ENCODE measurements at regions not wholly inside any gene's neighbourhood (a gene's known extent, or its start where the extent isn't known, plus 50 kb on each side); places are given as distances from the start of the nearest gene placed in this dataset.
"Not testable (repeated sequence)": the region's sequence is repeated elsewhere in the genome, so short reads cannot be mapped to it uniquely, and the experiment has no call there.

DNA sequence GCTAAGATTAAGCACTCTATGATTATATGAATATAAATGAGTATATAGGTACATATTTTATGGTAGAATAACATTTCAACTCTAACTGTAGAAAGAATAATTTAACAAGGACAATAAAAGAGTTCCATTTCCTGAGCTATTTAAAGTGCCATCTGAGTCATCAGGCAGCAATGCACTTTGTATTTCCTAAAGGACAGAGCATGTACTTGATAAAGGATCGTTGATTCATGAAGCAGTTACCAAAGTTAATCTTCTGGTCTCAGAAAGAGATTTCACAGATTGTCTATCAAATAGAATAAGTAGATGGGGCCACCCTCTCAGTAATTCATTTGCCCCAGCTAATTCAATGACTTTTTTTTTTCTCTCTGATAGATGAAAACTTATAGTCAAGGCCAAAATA is 747.8 kb downstream of the CDH18 start:
- no peak for DNase-seq (ENCODE audit: low read depth)

DNA sequence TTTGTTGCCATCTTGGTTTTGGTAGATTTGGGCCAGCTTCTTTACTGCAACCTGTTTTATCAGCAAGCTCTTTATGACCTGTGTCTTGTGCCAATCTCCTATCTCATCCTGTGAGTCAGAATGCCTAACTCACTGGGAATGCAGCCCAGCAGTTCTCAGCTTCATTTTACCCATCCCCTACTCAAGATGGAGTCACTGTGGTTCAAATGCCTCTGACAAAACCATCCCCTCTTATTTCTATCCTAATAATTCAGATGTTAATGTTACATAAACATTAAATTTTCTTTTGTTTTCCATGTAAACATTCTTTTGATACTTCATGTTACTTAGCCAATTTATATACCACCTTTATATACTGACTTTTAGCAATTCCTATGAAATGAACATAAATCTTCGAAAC is 746.3 kb downstream of the CDH18 start:
- DNase-seq (ENCODE audit: low read depth), result no peak

GRCh38 chr5:19246191-19246590 is 741.8 kb downstream of the CDH18 start:
- DNase-seq (ENCODE audit: low read depth), result not testable (repeated sequence)

- no peak for DNase-seq (ENCODE audit: low read depth)
These were observed 740.7 kb downstream of the CDH18 start for GRCh38 chr5:19247302-19247701.

GRCh38 chr5:19256036-19256435 is 732.0 kb downstream of the CDH18 start:
- no peak for DNase-seq (ENCODE audit: low read depth)

DNA sequence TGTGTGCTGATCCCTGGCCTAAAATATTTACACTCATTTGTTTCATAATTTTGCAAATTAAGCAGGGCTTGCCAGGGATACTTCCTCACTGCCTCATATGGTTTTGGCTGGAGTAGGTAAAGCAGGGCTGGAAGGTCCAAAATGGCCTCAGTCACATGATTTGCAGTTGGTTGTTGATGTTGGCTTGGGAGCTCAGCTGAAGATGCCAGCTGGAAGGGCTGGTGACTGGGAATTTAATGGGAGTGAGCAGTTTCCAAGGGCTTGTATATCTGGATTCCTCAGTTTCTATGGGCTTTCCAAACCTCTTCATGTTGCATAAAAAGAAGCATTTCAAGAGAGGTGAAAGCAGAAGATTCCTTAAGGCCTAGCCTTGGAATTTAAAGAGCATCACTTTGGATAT is 729.3 kb downstream of the CDH18 start:
- no peak for DNase-seq (ENCODE audit: low read depth)

GRCh38 chr5:19261879-19262278 is 726.1 kb downstream of the CDH18 start:
- DNase-seq (ENCODE audit: low read depth), result no peak

- no peak for DNase-seq (ENCODE audit: low read depth)
These were observed 723.2 kb downstream of the CDH18 start for GRCh38 chr5:19264821-19265220.

- DNase-seq (ENCODE audit: low read depth), result no peak
These were observed 721.2 kb downstream of the CDH18 start for GRCh38 chr5:19266791-19267190.

DNA sequence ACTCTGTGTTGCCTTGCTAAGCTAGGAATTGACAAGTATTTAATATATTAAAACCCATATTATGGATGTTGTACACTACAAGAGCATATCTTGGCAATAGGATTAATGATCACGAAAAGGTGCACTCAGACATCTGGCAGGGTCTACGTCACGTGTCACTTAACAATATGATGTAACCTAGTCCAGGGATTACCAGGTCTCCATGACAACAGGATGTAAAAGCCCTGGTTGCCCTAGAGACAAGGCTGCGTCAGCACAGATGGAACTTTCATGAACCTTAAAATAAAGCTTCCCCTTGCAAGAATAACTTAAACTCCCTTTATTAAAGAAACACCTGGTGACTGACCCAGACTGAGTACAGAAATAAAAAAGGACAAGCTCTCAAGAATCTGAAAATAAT is 717.8 kb downstream of the CDH18 start:
- no peak for DNase-seq (ENCODE audit: low read depth)

GRCh38 chr5:19274578-19274977 is 713.4 kb downstream of the CDH18 start:
- DNase-seq (ENCODE audit: low read depth), result no peak

- DNase-seq (ENCODE audit: low read depth), result no peak
These were observed 702.7 kb downstream of the CDH18 start for GRCh38 chr5:19285286-19285685.

DNA sequence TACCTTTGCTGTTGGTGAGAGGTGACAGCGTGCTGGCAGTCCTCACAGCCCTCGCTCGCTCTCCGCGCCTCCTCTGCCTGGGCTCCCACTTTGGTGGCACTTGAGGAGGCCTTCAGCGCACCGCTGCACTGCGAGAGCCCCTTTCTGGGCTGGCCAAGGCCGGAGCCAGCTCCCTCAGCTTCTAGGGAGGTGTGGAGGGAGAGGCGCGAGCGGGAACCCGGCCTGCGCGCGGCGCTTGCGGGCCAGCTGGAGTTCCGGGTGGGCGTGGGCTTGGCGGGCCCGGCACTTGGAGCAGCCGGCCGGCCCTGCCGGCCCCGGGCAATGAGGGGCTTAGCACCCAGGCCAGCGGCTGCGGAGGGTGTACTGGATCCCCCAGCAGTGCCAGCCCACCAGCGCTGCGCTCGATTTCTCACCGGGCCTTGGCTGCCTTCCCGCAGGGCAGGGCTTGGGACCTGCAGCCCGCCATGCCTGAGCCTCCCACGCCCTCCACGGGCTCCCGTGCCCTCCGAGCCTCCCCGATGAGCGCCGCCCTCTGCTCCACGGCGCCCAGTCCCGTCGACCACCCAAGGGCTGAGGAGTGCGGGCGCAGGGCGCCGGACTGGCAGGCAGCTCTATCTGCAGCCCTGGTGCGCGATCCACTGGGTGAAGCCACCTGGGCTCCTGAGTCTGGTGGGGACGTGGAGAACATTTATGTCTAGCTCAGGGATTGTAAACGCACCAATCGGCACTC is 700.3 kb downstream of the CDH18 start:
- DNase-seq (ENCODE audit: low read depth), result not testable (repeated sequence)

- DNase-seq (ENCODE audit: low read depth), result not testable (repeated sequence)
These were observed 699.7 kb downstream of the CDH18 start for GRCh38 chr5:19288311-19288710.

DNA sequence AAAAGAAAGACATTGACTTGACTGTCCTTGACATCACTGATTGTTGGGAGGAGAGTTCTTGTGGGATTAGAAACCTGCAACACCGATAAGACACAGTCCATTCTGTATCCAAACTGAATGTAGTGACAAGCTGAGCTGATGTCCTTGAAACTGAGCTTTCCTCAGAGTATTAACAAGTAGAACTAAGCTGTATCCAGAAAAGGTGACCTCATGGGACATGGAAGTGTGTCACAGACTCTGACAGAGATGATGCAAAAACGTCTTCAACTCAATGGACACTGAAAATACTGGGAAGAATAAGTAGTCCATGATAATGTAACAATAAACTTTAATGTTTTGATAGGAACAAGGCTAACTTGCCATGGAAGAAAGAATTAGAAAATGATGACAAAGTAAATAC is 690.1 kb downstream of the CDH18 start:
- DNase-seq (ENCODE audit: low read depth), result no peak

DNA sequence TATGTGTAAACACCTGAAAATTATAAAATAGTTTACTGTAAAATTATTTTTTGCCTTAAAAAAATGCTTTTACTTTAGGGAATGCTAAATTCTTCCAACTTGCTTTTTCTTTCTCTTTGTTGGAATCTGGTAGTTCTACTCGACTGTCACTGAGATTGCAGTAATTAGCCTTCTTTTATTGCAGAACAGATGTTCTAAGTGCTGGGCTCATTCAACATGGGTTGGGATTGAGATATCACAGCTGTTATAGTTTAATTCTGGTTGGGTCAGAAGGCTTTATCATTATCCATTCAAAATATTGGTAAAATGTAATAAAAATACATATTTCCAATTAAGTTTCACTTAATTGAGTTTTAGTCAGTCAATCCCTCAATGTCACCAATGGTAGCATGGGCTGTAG is 686.7 kb downstream of the CDH18 start:
- DNase-seq (ENCODE audit: low read depth), result no peak

DNA sequence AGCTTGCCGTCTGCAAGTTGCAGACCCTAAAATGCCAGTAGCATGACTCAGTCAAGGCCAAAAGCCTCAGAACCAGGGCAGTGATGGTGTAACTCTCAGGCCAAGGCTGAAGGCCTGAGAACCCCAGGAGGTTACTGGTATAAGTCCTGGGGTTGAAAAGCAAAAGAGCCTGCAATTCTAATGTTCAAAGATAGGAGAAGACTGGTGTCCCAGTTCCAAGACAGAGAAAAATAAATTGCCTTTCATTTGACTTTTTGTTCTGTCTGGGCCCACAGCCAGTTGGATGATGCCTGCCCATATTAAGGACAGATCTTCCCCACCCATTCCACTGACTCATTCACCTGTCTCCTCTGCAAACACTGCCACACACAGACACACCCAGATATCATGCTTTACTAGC is 673.2 kb downstream of the CDH18 start:
- DNase-seq (ENCODE audit: low read depth), result no peak

DNA sequence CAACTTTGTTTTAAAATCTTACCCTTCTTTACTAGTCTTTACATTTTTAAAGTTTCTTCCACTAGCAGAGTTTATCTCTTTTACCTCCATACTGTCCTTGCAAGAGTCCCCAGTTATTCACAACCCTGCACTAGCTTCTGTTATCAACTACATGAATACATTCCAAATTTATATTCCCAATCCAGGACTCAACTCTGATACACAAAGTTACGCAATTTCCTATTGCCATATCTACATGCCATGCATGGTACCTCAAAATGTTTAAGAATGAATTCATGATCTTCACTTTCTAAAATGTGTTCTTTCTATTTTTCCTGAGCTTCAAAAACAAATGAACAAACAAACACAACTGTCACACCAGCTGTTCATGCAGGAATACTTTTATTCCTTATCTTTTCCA is 668.7 kb downstream of the CDH18 start:
- DNase-seq (ENCODE audit: low read depth), result no peak

GRCh38 chr5:19322716-19323485 is 665.1 kb downstream of the CDH18 start:
- DNase-seq (ENCODE audit: low read depth), result no peak

- DNase-seq (ENCODE audit: low read depth), result no peak
These were observed 653.7 kb downstream of the CDH18 start for GRCh38 chr5:19334278-19334677.

DNA sequence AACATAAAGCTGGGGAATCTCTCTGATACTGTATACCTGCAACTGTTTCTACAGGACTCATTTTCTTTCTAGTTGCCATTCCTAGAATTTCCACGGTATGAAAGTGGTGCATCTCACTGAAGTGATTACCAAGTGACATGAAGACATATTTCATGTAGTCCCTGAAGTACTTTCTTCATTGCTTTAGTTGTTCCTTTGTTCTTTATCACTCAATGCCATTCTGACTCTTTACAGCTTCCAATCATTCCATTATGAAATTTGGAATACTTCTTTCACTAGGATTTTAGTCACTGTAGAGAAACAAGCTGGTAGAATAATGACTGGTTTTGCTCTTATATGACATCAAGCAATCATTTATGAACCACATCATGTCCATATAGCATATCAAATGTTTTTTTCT is 645.1 kb downstream of the CDH18 start:
- DNase-seq (ENCODE audit: low read depth), result no peak

DNA sequence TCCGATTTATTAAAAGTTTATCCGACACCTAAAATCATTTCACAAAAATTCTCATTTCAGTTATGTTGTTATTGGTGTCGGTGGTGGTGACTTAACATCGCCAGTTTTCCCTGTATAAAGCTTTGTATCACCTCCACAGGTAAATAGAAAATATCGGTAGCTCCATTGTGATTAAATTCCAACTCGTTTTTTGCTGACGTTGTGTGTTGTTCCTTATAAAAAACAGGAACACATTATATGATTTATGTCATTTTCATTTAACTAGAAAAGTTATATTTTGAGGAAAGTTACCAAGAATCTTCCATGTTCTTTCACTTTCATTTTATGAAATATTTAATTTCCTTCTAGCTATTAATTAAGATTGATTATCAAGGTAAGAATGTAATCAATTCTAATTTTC is 635.9 kb downstream of the CDH18 start:
- DNase-seq (ENCODE audit: low read depth), result no peak

GRCh38 chr5:19369048-19369447 is 619.0 kb downstream of the CDH18 start:
- DNase-seq (ENCODE audit: low read depth), result no peak

DNA sequence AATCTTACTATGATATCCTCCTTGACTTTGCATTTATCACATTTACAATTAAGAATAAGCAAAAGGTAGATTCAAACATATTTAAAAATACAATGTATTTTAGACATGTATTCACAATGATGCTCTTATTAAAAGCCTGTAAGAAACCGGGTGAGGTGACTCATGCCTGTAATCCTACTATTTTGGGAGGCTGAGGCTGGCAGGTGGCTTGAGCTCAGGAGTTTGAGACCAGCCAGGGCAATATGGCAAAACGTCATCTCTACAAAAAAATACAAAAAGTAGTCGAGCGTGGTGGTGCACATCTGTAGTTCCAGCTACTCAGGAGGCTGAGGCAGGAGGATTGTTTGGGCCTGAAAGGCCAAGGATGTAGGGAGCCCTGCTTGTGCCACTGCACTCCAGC is 618.4 kb downstream of the CDH18 start:
- DNase-seq (ENCODE audit: low read depth), result no peak

All from stimulated activated CD8-positive, alpha-beta memory T cell treated with anti-CD3 and anti-CD28 coated beads, Interleukin-4, amount 100 ng/mL, for 24 hours (primary cell).